ENCODE measurements at regions not wholly inside any gene's neighbourhood (a gene's known extent, or its start where the extent isn't known, plus 50 kb on each side); places are given as distances from the start of the nearest gene placed in this dataset.
"Not testable (repeated sequence)": the region's sequence is repeated elsewhere in the genome, so short reads cannot be mapped to it uniquely, and the experiment has no call there.

DNA sequence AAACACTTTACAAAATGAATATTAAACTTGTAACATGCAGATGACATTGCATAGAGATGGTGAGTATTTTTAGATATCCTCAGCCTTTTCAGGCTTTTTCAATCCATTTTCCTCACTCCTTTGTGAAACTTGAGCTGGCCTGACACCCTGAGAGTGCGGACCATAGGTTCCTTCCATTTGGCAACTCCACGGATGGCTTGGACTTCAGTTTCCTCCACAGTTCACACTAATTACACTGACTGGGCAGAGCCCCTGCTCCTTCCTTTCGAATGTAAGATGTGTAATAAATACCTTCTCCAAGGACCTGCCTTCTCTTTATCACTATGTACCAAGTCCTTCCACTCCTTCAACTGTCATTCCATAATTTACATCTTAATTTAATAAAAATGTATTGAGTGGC lies 141.7 kb upstream of the LRIG1 start (continued):
- TF ChIP-seq FOXA1 (IDR thresholded peaks at IDR 0.05), result no peak
- TF ChIP-seq HNF4A (conservative IDR thresholded peaks at IDR 0.05), result no peak
- TF ChIP-seq JUND (IDR thresholded peaks at IDR 0.05), result no peak
- TF ChIP-seq ZBTB33 (IDR thresholded peaks at IDR 0.05), result no peak
- TF ChIP-seq EGR1 (IDR thresholded peaks at IDR 0.05; ENCODE audit: low read depth in 2 of 2), result no peak

- no peaks in the 10 kb centered on the region for H3K36me3 ChIP-seq (ENCODE audit: control insufficient read depth in 4 of 4, insufficient read depth in 3 of 4, low read depth in 1 of 4, low read length in 3 of 4)
- DNase-seq (ENCODE audit: low spot score), result no peak
- no peak for TF ChIP-seq JUND (IDR thresholded peaks at IDR 0.05)
- no peak for TF ChIP-seq NR2F2 (IDR thresholded peaks at IDR 0.05)
- TF ChIP-seq SP1 (IDR thresholded peaks at IDR 0.05), result no peak
- no peak for TF ChIP-seq ZBTB33 (IDR thresholded peaks at IDR 0.05)
- no peak for TF ChIP-seq RAD21 (IDR thresholded peaks at IDR 0.05)
- TF ChIP-seq ATF3 (IDR thresholded peaks at IDR 0.05), result no peak
- TF ChIP-seq FOXA1 (IDR thresholded peaks at IDR 0.05), result no peak
- no peak for TF ChIP-seq FOXA2 (IDR thresholded peaks at IDR 0.05)
- TF ChIP-seq, protein P1, sequence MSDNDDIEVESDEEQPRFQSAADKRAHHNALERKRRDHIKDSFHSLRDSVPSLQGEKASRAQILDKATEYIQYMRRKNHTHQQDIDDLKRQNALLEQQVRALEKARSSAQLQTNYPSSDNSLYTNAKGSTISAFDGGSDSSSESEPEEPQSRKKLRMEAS (IDR thresholded peaks at IDR 0.05), result no peak
- TF ChIP-seq RXRA (IDR thresholded peaks at IDR 0.05), result no peak
- no peak for TF ChIP-seq EGR1 (IDR thresholded peaks at IDR 0.05; ENCODE audit: low read depth in 2 of 2)
Observed at GRCh38 chr3:66644549-66644948, 143.7 kb upstream of the LRIG1 start.

DNA sequence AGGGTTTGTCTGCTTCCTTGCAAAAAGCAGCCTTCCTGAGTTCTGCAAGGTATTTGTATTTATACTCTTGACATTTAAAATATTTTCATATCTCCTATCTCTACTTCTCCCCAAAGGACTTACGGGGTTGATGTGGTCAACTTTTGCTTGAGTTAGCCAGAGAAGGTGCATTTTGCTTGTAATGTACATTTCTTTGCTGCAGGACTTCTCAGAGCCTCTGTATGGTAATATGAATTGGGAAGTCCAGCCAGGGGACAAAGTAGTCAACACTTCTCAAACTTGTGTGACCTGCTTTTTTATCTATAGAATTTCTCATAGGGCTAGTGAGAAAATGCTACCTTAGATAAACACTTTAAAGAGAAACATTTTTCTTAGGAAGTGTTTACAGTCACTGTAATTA lies 148.2 kb upstream of the LRIG1 start:
- Histone ChIP-seq H3K4me1 (ENCODE audit: control insufficient read depth in 4 of 4, insufficient read depth in 4 of 4, low read length in 3 of 4) (no peaks in the 10 kb centered on the region), H3K27me3 (ENCODE audit: control insufficient read depth in 4 of 4, insufficient read depth in 4 of 4, low read length in 3 of 4) (no peaks in the 10 kb centered on the region), H3K4me3 (ENCODE audit: low read depth in 1 of 3, low read length in 3 of 3) (no peak overlapping the region), H3K27ac (ENCODE audit: low read depth in 1 of 2, low read length in 2 of 2) (no peak overlapping the region), H3K9me3 (ENCODE audit: control insufficient read depth in 4 of 4, low read length in 3 of 4) (peaks cover 0 to 3% (median under 1%) of the 10 kb centered on the region in 4 donors), H3K36me3 (ENCODE audit: control insufficient read depth in 4 of 4, insufficient read depth in 3 of 4, low read depth in 1 of 4, low read length in 3 of 4) (no peaks in the 10 kb centered on the region), H3K9ac (ENCODE audit: low read depth in 1 of 2, low read length in 2 of 2) (no peak overlapping the region)
- TF ChIP-seq FOXA1 (IDR thresholded peaks at IDR 0.05) (no peak), FOXA2 (IDR thresholded peaks at IDR 0.05) (no peak), ZBTB33 (IDR thresholded peaks at IDR 0.05) (no peak), EGR1 (IDR thresholded peaks at IDR 0.05; ENCODE audit: low read depth in 2 of 2) (no peak), ATF3 (IDR thresholded peaks at IDR 0.05) (no peak), NR2F2 (IDR thresholded peaks at IDR 0.05) (no peak), REST (IDR thresholded peaks at IDR 0.05) (no peak), JUND (IDR thresholded peaks at IDR 0.05) (no peak), RXRA (IDR thresholded peaks at IDR 0.05) (no peak), RAD21 (IDR thresholded peaks at IDR 0.05) (no peak), HNF4A (conservative IDR thresholded peaks at IDR 0.05) (no peak)
- 88% methylated on average over 1 of the region's 1 CpG for WGBS
- DNase-seq (ENCODE audit: low spot score), result no peak

More at GRCh38 chr3:66644549-66644948, 143.7 kb upstream of the LRIG1 start:
- no peak overlapping the region for H3K4me3 ChIP-seq (ENCODE audit: low read depth in 1 of 3, low read length in 3 of 3)
- no peaks in the 10 kb centered on the region for H3K4me1 ChIP-seq (ENCODE audit: control insufficient read depth in 4 of 4, insufficient read depth in 4 of 4, low read length in 3 of 4)
- no peaks in the 10 kb centered on the region for H3K27me3 ChIP-seq (ENCODE audit: control insufficient read depth in 4 of 4, insufficient read depth in 4 of 4, low read length in 3 of 4)
- H3K9me3 ChIP-seq (ENCODE audit: control insufficient read depth in 4 of 4, low read length in 3 of 4), result peaks cover 0 to 3% (median under 1%) of the 10 kb centered on the region in 4 donors
- no peak overlapping the region for H3K27ac ChIP-seq (ENCODE audit: low read depth in 1 of 2, low read length in 2 of 2)
- no peak overlapping the region for H3K9ac ChIP-seq (ENCODE audit: low read depth in 1 of 2, low read length in 2 of 2)

DNA sequence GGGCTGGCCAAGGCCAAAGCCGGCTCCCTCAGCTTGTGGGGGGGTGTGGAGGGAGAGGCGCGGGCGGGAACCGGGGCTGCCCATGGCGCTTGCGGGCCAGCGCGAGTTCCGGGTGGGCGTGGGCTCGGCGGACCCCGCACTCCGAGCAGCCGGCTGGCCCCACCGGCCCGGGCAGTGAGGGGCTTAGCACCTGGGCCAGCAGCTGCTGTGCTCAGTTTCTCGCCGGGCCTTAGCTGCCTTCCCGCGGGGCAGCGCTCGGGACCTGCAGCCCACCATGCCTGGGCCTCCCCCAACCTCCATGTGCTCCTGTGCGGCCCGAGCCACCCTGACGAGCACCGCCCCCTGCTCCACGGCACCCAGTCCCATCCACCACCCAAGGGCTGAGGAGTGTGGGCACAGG lies 150.7 kb upstream of the LRIG1 start:
- not testable (repeated sequence) for H3K27me3 ChIP-seq (ENCODE audit: control insufficient read depth in 4 of 4, insufficient read depth in 4 of 4, low read length in 3 of 4); H3K27ac ChIP-seq (ENCODE audit: low read depth in 1 of 2, low read length in 2 of 2); H3K4me3 ChIP-seq (ENCODE audit: low read depth in 1 of 3, low read length in 3 of 3); DNase-seq (ENCODE audit: low spot score); H3K9ac ChIP-seq (ENCODE audit: low read depth in 1 of 2, low read length in 2 of 2); H3K4me1 ChIP-seq (ENCODE audit: control insufficient read depth in 4 of 4, insufficient read depth in 4 of 4, low read length in 3 of 4); H3K9me3 ChIP-seq (ENCODE audit: control insufficient read depth in 4 of 4, low read length in 3 of 4); H3K36me3 ChIP-seq (ENCODE audit: control insufficient read depth in 4 of 4, insufficient read depth in 3 of 4, low read depth in 1 of 4, low read length in 3 of 4)
- 94% methylated on average over 29 of the region's 29 CpGs for WGBS

Measured in liver (tissue), 7 donors.